Neural cell (in vitro differentiated cells): ENCODE measurements at regions not wholly inside any gene's neighbourhood (a gene's known extent, or its start where the extent isn't known, plus 50 kb on each side); places are given as distances from the start of the nearest gene placed in this dataset.

Source experiments
- H2AFZ ChIP-seq: fragments of 200-600, 300-800 bp; sonication (generic), shearing (Covaris generic); 2 replicates; pipeline ENCODE4 v1.6.0; 2014; ENCODE audit warnings: low read depth, mild to moderate bottlenecking, antibody characterized with exemption, low read length, moderate library complexity
- H3F3A ChIP-seq: fragments of 200-600 bp; shearing (Covaris generic); 2 replicates; pipeline ENCODE4 v1.6.1; 2016; ENCODE audit warnings: mild to moderate bottlenecking, moderate library complexity, mixed read lengths, antibody characterized with exemption, low read length; ENCODE audit not compliant: insufficient read depth, poor library complexity, severe bottlenecking
- H3K27ac ChIP-seq: fragments of 200-600, 300-800 bp; sonication (generic), shearing (Covaris generic); 2 replicates; pipeline ENCODE4 v1.5.1; 2014; ENCODE audit warnings: mild to moderate bottlenecking, low read length, moderate library complexity
- H3K27me3 ChIP-seq: fragments of 300-800, 200-600 bp; sonication (generic), shearing (Covaris generic); 2 replicates; pipeline ENCODE4 v1.6.0; 2014; ENCODE audit warnings: mild to moderate bottlenecking, low read depth, low read length, moderate library complexity; ENCODE audit not compliant: insufficient read depth
- H3K36me3 ChIP-seq: fragments of 300-800, 200-600 bp; sonication (generic), shearing (Covaris generic); 2 replicates; pipeline ENCODE4 v1.5.1; 2014; ENCODE audit warnings: mild to moderate bottlenecking, antibody characterized with exemption, low read length, moderate library complexity; ENCODE audit not compliant: insufficient read depth
- H3K4me2 ChIP-seq: fragments of 300-800, 200-600 bp; sonication (generic), shearing (Covaris generic); 2 replicates; pipeline ENCODE4 v1.6.0; 2014; ENCODE audit warnings: mild to moderate bottlenecking, low read length
- H3K4me3 ChIP-seq: fragments of 300-800, 200-600 bp; sonication (generic), shearing (Covaris generic); 2 replicates; pipeline ENCODE4 v1.5.1; 2014; ENCODE audit warnings: mild to moderate bottlenecking, low read length, moderate library complexity
- H3K79me2 ChIP-seq: fragments of 200-600 bp; shearing (Covaris generic); replicated peaks from 2 replicates; pipeline ENCODE4 v1.6.0; 2014; ENCODE audit warnings: mild to moderate bottlenecking, low read length, moderate library complexity; ENCODE audit not compliant: insufficient read depth
- H3K9ac ChIP-seq: fragments of 300-800, 200-600 bp; sonication (generic), shearing (Covaris generic); 2 replicates; pipeline ENCODE4 v1.6.1; 2016; ENCODE audit warnings: mild to moderate bottlenecking, low read length, mixed read lengths
- H3K9me2 ChIP-seq: fragments of 200-600 bp; shearing (Covaris generic); 2 replicates; pipeline ENCODE4 v1.6.1; 2016; ENCODE audit warnings: mild to moderate bottlenecking, low read length, mixed read lengths; ENCODE audit not compliant: insufficient read depth
- H3K9me3 ChIP-seq: fragments of 200-600, 300-800 bp; sonication (generic), shearing (Covaris generic); 2 replicates; pipeline ENCODE4 v1.6.1; 2016; ENCODE audit warnings: mild to moderate bottlenecking, mixed run types, low read length, moderate library complexity, mixed read lengths
- H4K20me1 ChIP-seq: fragments of 200-600 bp; shearing (Covaris generic); 2 replicates; pipeline ENCODE4 v1.6.1; 2016; ENCODE audit warnings: mild to moderate bottlenecking, mixed run types; ENCODE audit not compliant: insufficient read depth
- CTCF ChIP-seq: fragments of 450-650 bp; IDR thresholded peaks from 2 replicates; pipeline ENCODE4 v1.5.1; 2014; ENCODE audit warnings: antibody characterized with exemption, mild to moderate bottlenecking, moderate library complexity; ENCODE audit not compliant: poor library complexity, severe bottlenecking
- EP300 ChIP-seq: fragments of 450-650 bp; conservative IDR thresholded peaks from 2 replicates; pipeline ENCODE4 v1.6.1; 2014; ENCODE audit warnings: antibody characterized with exemption, mild to moderate bottlenecking, moderate library complexity; ENCODE audit not compliant: poor library complexity, severe bottlenecking
- EZH2 ChIP-seq: fragments of 200-600, 300-800 bp; shearing (Covaris generic), sonication (generic); IDR thresholded peaks from 2 replicates; pipeline ENCODE4 v1.6.1; 2014; ENCODE audit warnings: antibody characterized with exemption, low read length, borderline replicate concordance, mild to moderate bottlenecking; ENCODE audit not compliant: insufficient read depth, poor library complexity, severe bottlenecking
- MXI1 ChIP-seq: fragments of 450-650 bp; conservative IDR thresholded peaks from 2 replicates; pipeline ENCODE4 v1.6.1; 2014; ENCODE audit warnings: antibody characterized with exemption, mild to moderate bottlenecking; ENCODE audit not compliant: poor library complexity, severe bottlenecking
- POLR2AphosphoS5 ChIP-seq: IDR thresholded peaks from 2 replicates; pipeline ENCODE4 v1.6.1; 2012
- RAD21 ChIP-seq: fragments of 450-650 bp; conservative IDR thresholded peaks from 2 replicates; pipeline ENCODE4 v1.6.1; 2014; ENCODE audit warnings: antibody characterized with exemption, mild to moderate bottlenecking, moderate library complexity
- SMC3 ChIP-seq: fragments of 450-650 bp; conservative IDR thresholded peaks from 2 replicates; pipeline ENCODE4 v1.6.1; 2014; ENCODE audit warnings: antibody characterized with exemption, mild to moderate bottlenecking, moderate library complexity; ENCODE audit not compliant: poor library complexity
- TAF1 ChIP-seq: IDR thresholded peaks from 2 replicates; pipeline ENCODE4 v1.6.1; 2012; ENCODE audit warnings: low read depth
- TF ChIP-seq, protein P1 (sequence below): IDR thresholded peaks from 2 replicates; pipeline ENCODE4 v1.6.1; 2012; ENCODE audit warnings: borderline replicate concordance

- Histone ChIP-seq H3F3A (no peaks in the 10 kb centered on the region), H2AFZ (no peak overlapping the region)
Measured at GRCh38 chr11:113584371-113584770, 109.2 kb upstream of the DRD2 start.

GRCh38 chr11:113581713-113582112, 106.5 kb upstream of the DRD2 start:
- Histone ChIP-seq H3K9me3 (no peaks in the 10 kb centered on the region), H3K36me3 (no peaks in the 10 kb centered on the region), H3K4me2 (no peak overlapping the region), H3K4me3 (no peak overlapping the region), H3K9ac (no peak overlapping the region), H2AFZ (no peak overlapping the region), H4K20me1 (no peaks in the 10 kb centered on the region), H3K27ac (no peak overlapping the region), H3F3A (no peaks in the 10 kb centered on the region), H3K27me3 (no peaks in the 10 kb centered on the region), H3K9me2 (no peaks in the 10 kb centered on the region), H3K79me2 (no peaks in the 10 kb centered on the region)
- no peak for TF ChIP-seq EP300
- no peak for TF ChIP-seq POLR2AphosphoS5
- TF ChIP-seq SMC3: no peak
- no peak for TF ChIP-seq RAD21
- no peak for TF ChIP-seq CTCF
- no peak for TF ChIP-seq TAF1
- no peak for TF ChIP-seq EZH2
- no peak for TF ChIP-seq MXI1

More at GRCh38 chr11:113584371-113584770, 109.2 kb upstream of the DRD2 start:
- Histone ChIP-seq H4K20me1 (no peaks in the 10 kb centered on the region), H3K27ac (no peak overlapping the region), H3K4me3 (no peak overlapping the region), H3K27me3 (no peaks in the 10 kb centered on the region), H3K9ac (no peak overlapping the region), H3K9me2 (no peaks in the 10 kb centered on the region), H3K79me2 (no peaks in the 10 kb centered on the region), H3K4me2 (no peak overlapping the region), H3K9me3 (no peaks in the 10 kb centered on the region), H3K36me3 (no peaks in the 10 kb centered on the region)
- no peak for TF ChIP-seq POLR2AphosphoS5
- no peak for TF ChIP-seq CTCF
- TF ChIP-seq, protein P1, sequence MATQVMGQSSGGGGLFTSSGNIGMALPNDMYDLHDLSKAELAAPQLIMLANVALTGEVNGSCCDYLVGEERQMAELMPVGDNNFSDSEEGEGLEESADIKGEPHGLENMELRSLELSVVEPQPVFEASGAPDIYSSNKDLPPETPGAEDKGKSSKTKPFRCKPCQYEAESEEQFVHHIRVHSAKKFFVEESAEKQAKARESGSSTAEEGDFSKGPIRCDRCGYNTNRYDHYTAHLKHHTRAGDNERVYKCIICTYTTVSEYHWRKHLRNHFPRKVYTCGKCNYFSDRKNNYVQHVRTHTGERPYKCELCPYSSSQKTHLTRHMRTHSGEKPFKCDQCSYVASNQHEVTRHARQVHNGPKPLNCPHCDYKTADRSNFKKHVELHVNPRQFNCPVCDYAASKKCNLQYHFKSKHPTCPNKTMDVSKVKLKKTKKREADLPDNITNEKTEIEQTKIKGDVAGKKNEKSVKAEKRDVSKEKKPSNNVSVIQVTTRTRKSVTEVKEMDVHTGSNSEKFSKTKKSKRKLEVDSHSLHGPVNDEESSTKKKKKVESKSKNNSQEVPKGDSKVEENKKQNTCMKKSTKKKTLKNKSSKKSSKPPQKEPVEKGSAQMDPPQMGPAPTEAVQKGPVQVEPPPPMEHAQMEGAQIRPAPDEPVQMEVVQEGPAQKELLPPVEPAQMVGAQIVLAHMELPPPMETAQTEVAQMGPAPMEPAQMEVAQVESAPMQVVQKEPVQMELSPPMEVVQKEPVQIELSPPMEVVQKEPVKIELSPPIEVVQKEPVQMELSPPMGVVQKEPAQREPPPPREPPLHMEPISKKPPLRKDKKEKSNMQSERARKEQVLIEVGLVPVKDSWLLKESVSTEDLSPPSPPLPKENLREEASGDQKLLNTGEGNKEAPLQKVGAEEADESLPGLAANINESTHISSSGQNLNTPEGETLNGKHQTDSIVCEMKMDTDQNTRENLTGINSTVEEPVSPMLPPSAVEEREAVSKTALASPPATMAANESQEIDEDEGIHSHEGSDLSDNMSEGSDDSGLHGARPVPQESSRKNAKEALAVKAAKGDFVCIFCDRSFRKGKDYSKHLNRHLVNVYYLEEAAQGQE: no peak
